ENCODE measurements at regions not wholly inside any gene's neighbourhood (a gene's known extent, or its start where the extent isn't known, plus 50 kb on each side); places are given as distances from the start of the nearest gene placed in this dataset.

DNA sequence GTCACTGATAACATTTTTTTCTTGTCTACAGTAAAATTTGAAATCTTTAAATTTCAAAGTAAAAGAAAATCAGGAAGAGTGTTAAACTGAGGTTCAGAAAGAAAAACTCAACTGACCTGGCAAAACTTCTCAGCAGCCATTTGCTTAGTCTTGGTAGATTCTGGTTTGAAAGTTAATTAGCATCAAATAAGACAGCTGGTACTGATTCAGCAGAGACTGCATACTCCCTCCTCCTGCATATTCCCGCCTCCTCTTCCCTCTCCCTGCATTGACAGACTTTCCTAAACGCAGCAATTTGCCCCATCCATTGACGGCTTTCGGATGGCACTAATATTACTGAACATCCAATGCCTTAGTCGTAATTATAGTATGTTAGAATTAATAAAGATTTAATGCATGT lies 520.8 kb downstream of the FLRT2 start:
- no peak for TF ChIP-seq POLR2A (IDR thresholded peaks at IDR 0.05; ENCODE audit: low read depth, low read length)
- no peak for TF ChIP-seq RBBP5 (conservative IDR thresholded peaks at IDR 0.05)
